GM12878 (cell line): ENCODE measurements at regions not wholly inside any gene's neighbourhood (a gene's known extent, or its start where the extent isn't known, plus 50 kb on each side); places are given as distances from the start of the nearest gene placed in this dataset.

Source experiments
- ATAC-seq: fragments of 200-7000 bp; cut with Tn5 transposase; 3 replicates; pipeline ENCODE4 v1.9.1; 2020; ENCODE audit warnings: mild to moderate bottlenecking, moderate library complexity
- BruUV-seq: library from RNA; stranded (reverse); fragments of 400-500 nt; replicated peaks from 2 replicates; lab custom pipeline; 2021; lab: Mats Ljungman, UMichigan
- CTCF ChIA-PET: fragments of 300-600 bp; sonication (Branson Sonifier 250); formaldehyde crosslinking; extraction: SDS; loops from one replicate; lab custom pipeline; 2021; ENCODE audit warnings: inconsistent platforms; lab: Yijun Ruan, JAX
- POLR2A ChIA-PET: fragments of 350-600 bp; formaldehyde crosslinking; extraction: SDS; loops from one replicate; lab custom pipeline; 2021; ENCODE audit warnings: inconsistent platforms; lab: Charles Lee
- RAD21 ChIA-PET: fragments of 300-600 bp; sonication (Branson Sonifier 250); formaldehyde crosslinking; loops from one replicate; lab custom pipeline; 2023; ENCODE audit warnings: antibody characterized with exemption; ENCODE audit not compliant: unreplicated experiment; lab: Charles Lee
- SMC1A ChIA-PET: fragments of 300-600 bp; sonication (Branson Sonifier 250); formaldehyde crosslinking; loops from one replicate; lab custom pipeline; 2023; ENCODE audit not compliant: unreplicated experiment, uncharacterized antibody; lab: Charles Lee
- DNase-seq: peaks from one replicate; pipeline ENCODE4 v3.0.0-alpha.2; 2011; ENCODE audit warnings: low read depth, low spot score
- FAIRE-seq: peaks from 3 replicates; lab custom pipeline; 2011; peaks lifted over from hg19 to GRCh38; lab: Jason Lieb, UNC
- H2AFZ ChIP-seq: 2 replicates; pipeline ENCODE4 v1.6.0; 2011; ENCODE audit warnings: low read depth, low read length, control low read depth; ENCODE audit not compliant: control insufficient read depth
- H3K27ac ChIP-seq: 2 replicates; pipeline ENCODE4 v1.5.1; 2011; ENCODE audit warnings: control low read depth; ENCODE audit not compliant: control insufficient read depth, insufficient read depth
- H3K27me3 ChIP-seq, 2 experiments: replicated peaks in 1 of 2; 2 replicates each; pipeline versions ENCODE4 v1.6.0 to v1.6.1; 2011; ENCODE audit warnings: low read length in 1 of 2; ENCODE audit not compliant: control insufficient read depth in 2 of 2, insufficient read depth in 2 of 2
- H3K36me3 ChIP-seq, 2 experiments: 2 replicates each; pipeline ENCODE4 v1.5.1; 2011; ENCODE audit warnings: low read length in 1 of 2; ENCODE audit not compliant: control insufficient read depth in 2 of 2, insufficient read depth in 2 of 2
- H3K4me1 ChIP-seq: 2 replicates; pipeline ENCODE4 v1.6.1; 2011; ENCODE audit warnings: mild to moderate bottlenecking, low read length, moderate library complexity, mixed read lengths; ENCODE audit not compliant: control insufficient read depth, insufficient read depth
- H3K4me2 ChIP-seq: 2 replicates; pipeline ENCODE4 v1.6.0; 2011; ENCODE audit warnings: control low read depth; ENCODE audit not compliant: control insufficient read depth, insufficient read depth
- H3K4me3 ChIP-seq: fragments of 200-600 bp; sonication (generic); 2 replicates; pipeline ENCODE4 v1.5.1; 2016
- H3K79me2 ChIP-seq: 2 replicates; pipeline ENCODE4 v1.6.0; 2011; ENCODE audit warnings: low read length; ENCODE audit not compliant: control insufficient read depth, insufficient read depth
- H3K9ac ChIP-seq: 2 replicates; pipeline ENCODE4 v1.8.0; 2011; ENCODE audit warnings: low read length, control low read depth, mixed read lengths; ENCODE audit not compliant: control insufficient read depth, insufficient read depth
- H3K9me3 ChIP-seq: replicated peaks from 3 replicates; pipeline ENCODE4 v1.5.1; 2011; ENCODE audit warnings: mild to moderate bottlenecking, low read length; ENCODE audit not compliant: control insufficient read depth, insufficient read depth
- H4K20me1 ChIP-seq: 2 replicates; pipeline ENCODE4 v1.6.0; 2011; ENCODE audit not compliant: control insufficient read depth, insufficient read depth
- CEBPB ChIP-seq, 2 experiments: fragments of 150-350 bp in 1 of 2; IDR thresholded peaks; 2 replicates each; pipeline ENCODE4 v1.6.1; 2012 to 2014; ENCODE audit warnings: low read depth in 2 of 2, low read length in 2 of 2, borderline replicate concordance in 1 of 2, inconsistent platforms in 1 of 2
- CHD4 ChIP-seq: fragments of 200-600 bp; sonication (generic); IDR thresholded peaks from 2 replicates; pipeline ENCODE4 v1.6.1; 2016; ENCODE audit warnings: mild to moderate bottlenecking
- CREM ChIP-seq: IDR thresholded peaks from 2 replicates; pipeline ENCODE4 v1.6.1; 2014; ENCODE audit warnings: antibody characterized with exemption, low read depth
- EGR1 ChIP-seq, 2 experiments: IDR thresholded peaks; 1 replicate in 1 of 2; 2 replicates in 1 of 2; pipeline ENCODE4 v1.6.1; 2011 to 2012; ENCODE audit warnings: low read depth in 2 of 2, low read length in 2 of 2, borderline replicate concordance in 1 of 2, mild to moderate bottlenecking in 1 of 2, moderate library complexity in 1 of 2
- NR2C2 ChIP-seq: IDR thresholded peaks from 2 replicates; pipeline ENCODE4 v1.6.1; 2011; ENCODE audit warnings: borderline replicate concordance, low read depth; ENCODE audit not compliant: control insufficient read depth, insufficient read length
- SIN3A ChIP-seq: IDR thresholded peaks from 2 replicates; pipeline ENCODE4 v1.6.1; 2012; ENCODE audit warnings: low read depth, low read length, improper control_type of control experiment
- SRF ChIP-seq, 2 experiments: IDR thresholded peaks; 2 replicates each; pipeline ENCODE4 v1.6.1; 2011; ENCODE audit warnings: low read depth in 2 of 2, low read length in 2 of 2, mild to moderate bottlenecking in 1 of 2, moderate library complexity in 1 of 2
- TBL1XR1 ChIP-seq: IDR thresholded peaks from 2 replicates; pipeline ENCODE4 v1.6.1; 2012; ENCODE audit warnings: low read depth, low read length, improper control_type of control experiment
- YBX1 ChIP-seq: fragments of 450-650 bp; IDR thresholded peaks from 2 replicates; pipeline ENCODE4 v1.6.1; 2016; ENCODE audit warnings: antibody characterized with exemption
- ZNF207 ChIP-seq: fragments of 450-650 bp; IDR thresholded peaks from 2 replicates; pipeline ENCODE4 v1.6.1; 2014; ENCODE audit warnings: antibody characterized with exemption, mild to moderate bottlenecking, borderline replicate concordance
- ZNF384 ChIP-seq: IDR thresholded peaks from 2 replicates; pipeline ENCODE4 v1.6.1; 2012; ENCODE audit warnings: low read depth, mild to moderate bottlenecking, low read length, improper control_type of control experiment, borderline replicate concordance
- ZSCAN29 ChIP-seq: fragments of 450-650 bp; IDR thresholded peaks from 2 replicates; pipeline ENCODE4 v1.6.1; 2017; ENCODE audit warnings: mild to moderate bottlenecking, moderate library complexity
- in situ Hi-C: fragments of 300-500 bp; cut with MboI; formaldehyde crosslinking; loops from 9 replicates; pipeline ENCODE4 v1.14.3; 2018; ENCODE audit warnings: mixed read lengths
- intact Hi-C: fragments of 100-400 bp; cut with micrococcal nuclease; formaldehyde crosslinking; loops from one replicate; pipeline ENCODE4 v1.14.2; 2022; ENCODE audit not compliant: unreplicated experiment
- TF ChIP-seq, protein P1 (sequence below): IDR thresholded peaks from 2 replicates; pipeline ENCODE4 v1.6.1; 2011; ENCODE audit warnings: low read depth, low read length, improper control_type of control experiment, borderline replicate concordance
- TF ChIP-seq, protein P2 (sequence below): IDR thresholded peaks from 2 replicates; pipeline ENCODE4 v1.6.1; 2012; ENCODE audit warnings: mild to moderate bottlenecking, low read depth, low read length
- TF ChIP-seq, protein P3 (sequence below): IDR thresholded peaks from 2 replicates; pipeline ENCODE4 v1.6.1; 2012; ENCODE audit warnings: low read depth, low read length, improper control_type of control experiment
- TF ChIP-seq, protein P4 (sequence below): fragments of 150-350 bp; IDR thresholded peaks from 2 replicates; pipeline ENCODE4 v1.6.1; 2016; ENCODE audit warnings: low read depth, low read length

- ChIA-PET SMC1A (interaction anchor here (0.7 kb wide), 1 partner anchor 121 kb away, joined by 3 read pairs; no protein-coding TSS in a partner anchor), POLR2A (no interaction called here), CTCF (no interaction called here), RAD21 (no interaction called here)
- Histone ChIP-seq H2AFZ (no peak overlapping the region), H3K27ac (no peak overlapping the region), H3K4me2 (no peak overlapping the region), H3K9ac (no peak overlapping the region), H3K4me1 (no peaks in the 10 kb centered on the region), H3K9me3 (no peaks in the 10 kb centered on the region), H3K27me3 (no peaks in the 10 kb centered on the region), H3K36me3 (no peaks in the 10 kb centered on the region), H3K4me3 (no peak overlapping the region), H3K79me2 (no peaks in the 10 kb centered on the region), H4K20me1 (no peaks in the 10 kb centered on the region)
- intact Hi-C loops (no loop called here), in situ Hi-C loops (no loop called here)
- ATAC-seq (no peak), DNase-seq (no peak), FAIRE-seq (no peak)
- BruUV-seq: no TSS peak
- TF ChIP-seq ZSCAN29 (no peak), NR2C2 (no peak), TBL1XR1 (no peak), CHD4 (no peak), ZNF207 (no peak), CREM (no peak), EGR1 (IDR thresholded peaks at IDR 0.05; ENCODE audit: borderline replicate concordance in 1 of 2, low read depth in 2 of 2, low read length in 2 of 2) (no peak), YBX1 (no peak), SRF (IDR thresholded peaks at IDR 0.05; ENCODE audit: low read depth in 2 of 2, low read length in 2 of 2) (no peak), CEBPB (IDR thresholded peaks at IDR 0.05; ENCODE audit: borderline replicate concordance in 1 of 2, low read depth in 2 of 2, low read length in 2 of 2) (no peak), ZNF384 (no peak), SIN3A (no peak)
- TF ChIP-seq, protein P1, sequence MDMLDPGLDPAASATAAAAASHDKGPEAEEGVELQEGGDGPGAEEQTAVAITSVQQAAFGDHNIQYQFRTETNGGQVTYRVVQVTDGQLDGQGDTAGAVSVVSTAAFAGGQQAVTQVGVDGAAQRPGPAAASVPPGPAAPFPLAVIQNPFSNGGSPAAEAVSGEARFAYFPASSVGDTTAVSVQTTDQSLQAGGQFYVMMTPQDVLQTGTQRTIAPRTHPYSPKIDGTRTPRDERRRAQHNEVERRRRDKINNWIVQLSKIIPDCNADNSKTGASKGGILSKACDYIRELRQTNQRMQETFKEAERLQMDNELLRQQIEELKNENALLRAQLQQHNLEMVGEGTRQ: no peak
- TF ChIP-seq, protein P2, sequence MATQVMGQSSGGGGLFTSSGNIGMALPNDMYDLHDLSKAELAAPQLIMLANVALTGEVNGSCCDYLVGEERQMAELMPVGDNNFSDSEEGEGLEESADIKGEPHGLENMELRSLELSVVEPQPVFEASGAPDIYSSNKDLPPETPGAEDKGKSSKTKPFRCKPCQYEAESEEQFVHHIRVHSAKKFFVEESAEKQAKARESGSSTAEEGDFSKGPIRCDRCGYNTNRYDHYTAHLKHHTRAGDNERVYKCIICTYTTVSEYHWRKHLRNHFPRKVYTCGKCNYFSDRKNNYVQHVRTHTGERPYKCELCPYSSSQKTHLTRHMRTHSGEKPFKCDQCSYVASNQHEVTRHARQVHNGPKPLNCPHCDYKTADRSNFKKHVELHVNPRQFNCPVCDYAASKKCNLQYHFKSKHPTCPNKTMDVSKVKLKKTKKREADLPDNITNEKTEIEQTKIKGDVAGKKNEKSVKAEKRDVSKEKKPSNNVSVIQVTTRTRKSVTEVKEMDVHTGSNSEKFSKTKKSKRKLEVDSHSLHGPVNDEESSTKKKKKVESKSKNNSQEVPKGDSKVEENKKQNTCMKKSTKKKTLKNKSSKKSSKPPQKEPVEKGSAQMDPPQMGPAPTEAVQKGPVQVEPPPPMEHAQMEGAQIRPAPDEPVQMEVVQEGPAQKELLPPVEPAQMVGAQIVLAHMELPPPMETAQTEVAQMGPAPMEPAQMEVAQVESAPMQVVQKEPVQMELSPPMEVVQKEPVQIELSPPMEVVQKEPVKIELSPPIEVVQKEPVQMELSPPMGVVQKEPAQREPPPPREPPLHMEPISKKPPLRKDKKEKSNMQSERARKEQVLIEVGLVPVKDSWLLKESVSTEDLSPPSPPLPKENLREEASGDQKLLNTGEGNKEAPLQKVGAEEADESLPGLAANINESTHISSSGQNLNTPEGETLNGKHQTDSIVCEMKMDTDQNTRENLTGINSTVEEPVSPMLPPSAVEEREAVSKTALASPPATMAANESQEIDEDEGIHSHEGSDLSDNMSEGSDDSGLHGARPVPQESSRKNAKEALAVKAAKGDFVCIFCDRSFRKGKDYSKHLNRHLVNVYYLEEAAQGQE: no peak
- TF ChIP-seq, protein P3, sequence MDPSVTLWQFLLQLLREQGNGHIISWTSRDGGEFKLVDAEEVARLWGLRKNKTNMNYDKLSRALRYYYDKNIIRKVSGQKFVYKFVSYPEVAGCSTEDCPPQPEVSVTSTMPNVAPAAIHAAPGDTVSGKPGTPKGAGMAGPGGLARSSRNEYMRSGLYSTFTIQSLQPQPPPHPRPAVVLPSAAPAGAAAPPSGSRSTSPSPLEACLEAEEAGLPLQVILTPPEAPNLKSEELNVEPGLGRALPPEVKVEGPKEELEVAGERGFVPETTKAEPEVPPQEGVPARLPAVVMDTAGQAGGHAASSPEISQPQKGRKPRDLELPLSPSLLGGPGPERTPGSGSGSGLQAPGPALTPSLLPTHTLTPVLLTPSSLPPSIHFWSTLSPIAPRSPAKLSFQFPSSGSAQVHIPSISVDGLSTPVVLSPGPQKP: no peak
- TF ChIP-seq, protein P4, sequence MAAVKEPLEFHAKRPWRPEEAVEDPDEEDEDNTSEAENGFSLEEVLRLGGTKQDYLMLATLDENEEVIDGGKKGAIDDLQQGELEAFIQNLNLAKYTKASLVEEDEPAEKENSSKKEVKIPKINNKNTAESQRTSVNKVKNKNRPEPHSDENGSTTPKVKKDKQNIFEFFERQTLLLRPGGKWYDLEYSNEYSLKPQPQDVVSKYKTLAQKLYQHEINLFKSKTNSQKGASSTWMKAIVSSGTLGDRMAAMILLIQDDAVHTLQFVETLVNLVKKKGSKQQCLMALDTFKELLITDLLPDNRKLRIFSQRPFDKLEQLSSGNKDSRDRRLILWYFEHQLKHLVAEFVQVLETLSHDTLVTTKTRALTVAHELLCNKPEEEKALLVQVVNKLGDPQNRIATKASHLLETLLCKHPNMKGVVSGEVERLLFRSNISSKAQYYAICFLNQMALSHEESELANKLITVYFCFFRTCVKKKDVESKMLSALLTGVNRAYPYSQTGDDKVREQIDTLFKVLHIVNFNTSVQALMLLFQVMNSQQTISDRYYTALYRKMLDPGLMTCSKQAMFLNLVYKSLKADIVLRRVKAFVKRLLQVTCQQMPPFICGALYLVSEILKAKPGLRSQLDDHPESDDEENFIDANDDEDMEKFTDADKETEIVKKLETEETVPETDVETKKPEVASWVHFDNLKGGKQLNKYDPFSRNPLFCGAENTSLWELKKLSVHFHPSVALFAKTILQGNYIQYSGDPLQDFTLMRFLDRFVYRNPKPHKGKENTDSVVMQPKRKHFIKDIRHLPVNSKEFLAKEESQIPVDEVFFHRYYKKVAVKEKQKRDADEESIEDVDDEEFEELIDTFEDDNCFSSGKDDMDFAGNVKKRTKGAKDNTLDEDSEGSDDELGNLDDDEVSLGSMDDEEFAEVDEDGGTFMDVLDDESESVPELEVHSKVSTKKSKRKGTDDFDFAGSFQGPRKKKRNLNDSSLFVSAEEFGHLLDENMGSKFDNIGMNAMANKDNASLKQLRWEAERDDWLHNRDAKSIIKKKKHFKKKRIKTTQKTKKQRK: no peak
Measured at GRCh38 chr13:87986639-87987250, 315.6 kb downstream of the SLITRK5 start.
